ENCODE measurements at regions not wholly inside any gene's neighbourhood (a gene's known extent, or its start where the extent isn't known, plus 50 kb on each side); places are given as distances from the start of the nearest gene placed in this dataset.

DNA sequence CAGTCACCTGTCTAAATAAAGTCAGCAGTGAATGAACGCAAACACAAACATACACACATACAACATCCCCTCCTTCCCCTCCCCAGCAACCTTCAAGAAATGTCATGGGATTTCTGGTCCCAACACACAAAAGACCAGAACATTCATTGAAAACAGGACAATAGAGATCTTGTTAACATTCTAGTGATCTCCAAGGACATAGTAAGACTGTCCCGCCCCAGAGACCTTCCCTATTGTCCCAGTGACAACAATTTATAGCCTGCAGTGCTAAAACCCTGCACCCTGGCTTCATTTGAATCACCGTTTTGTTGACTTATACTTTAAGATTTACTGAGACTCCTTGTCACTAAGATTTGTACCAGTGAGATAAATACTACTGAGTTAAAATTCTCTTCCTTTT, 143.9 kb upstream of the NOX3 start (continued):
- TF ChIP-seq, protein P1, sequence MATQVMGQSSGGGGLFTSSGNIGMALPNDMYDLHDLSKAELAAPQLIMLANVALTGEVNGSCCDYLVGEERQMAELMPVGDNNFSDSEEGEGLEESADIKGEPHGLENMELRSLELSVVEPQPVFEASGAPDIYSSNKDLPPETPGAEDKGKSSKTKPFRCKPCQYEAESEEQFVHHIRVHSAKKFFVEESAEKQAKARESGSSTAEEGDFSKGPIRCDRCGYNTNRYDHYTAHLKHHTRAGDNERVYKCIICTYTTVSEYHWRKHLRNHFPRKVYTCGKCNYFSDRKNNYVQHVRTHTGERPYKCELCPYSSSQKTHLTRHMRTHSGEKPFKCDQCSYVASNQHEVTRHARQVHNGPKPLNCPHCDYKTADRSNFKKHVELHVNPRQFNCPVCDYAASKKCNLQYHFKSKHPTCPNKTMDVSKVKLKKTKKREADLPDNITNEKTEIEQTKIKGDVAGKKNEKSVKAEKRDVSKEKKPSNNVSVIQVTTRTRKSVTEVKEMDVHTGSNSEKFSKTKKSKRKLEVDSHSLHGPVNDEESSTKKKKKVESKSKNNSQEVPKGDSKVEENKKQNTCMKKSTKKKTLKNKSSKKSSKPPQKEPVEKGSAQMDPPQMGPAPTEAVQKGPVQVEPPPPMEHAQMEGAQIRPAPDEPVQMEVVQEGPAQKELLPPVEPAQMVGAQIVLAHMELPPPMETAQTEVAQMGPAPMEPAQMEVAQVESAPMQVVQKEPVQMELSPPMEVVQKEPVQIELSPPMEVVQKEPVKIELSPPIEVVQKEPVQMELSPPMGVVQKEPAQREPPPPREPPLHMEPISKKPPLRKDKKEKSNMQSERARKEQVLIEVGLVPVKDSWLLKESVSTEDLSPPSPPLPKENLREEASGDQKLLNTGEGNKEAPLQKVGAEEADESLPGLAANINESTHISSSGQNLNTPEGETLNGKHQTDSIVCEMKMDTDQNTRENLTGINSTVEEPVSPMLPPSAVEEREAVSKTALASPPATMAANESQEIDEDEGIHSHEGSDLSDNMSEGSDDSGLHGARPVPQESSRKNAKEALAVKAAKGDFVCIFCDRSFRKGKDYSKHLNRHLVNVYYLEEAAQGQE (IDR thresholded peaks at IDR 0.05; ENCODE audit: unreplicated experiment), result no peak
- no peak for TF ChIP-seq ZNF114 (CRISPR knock-in tag; IDR thresholded peaks at IDR 0.05)
- TF ChIP-seq NANOG (IDR thresholded peaks at IDR 0.05; ENCODE audit: borderline replicate concordance), result no peak

DNA sequence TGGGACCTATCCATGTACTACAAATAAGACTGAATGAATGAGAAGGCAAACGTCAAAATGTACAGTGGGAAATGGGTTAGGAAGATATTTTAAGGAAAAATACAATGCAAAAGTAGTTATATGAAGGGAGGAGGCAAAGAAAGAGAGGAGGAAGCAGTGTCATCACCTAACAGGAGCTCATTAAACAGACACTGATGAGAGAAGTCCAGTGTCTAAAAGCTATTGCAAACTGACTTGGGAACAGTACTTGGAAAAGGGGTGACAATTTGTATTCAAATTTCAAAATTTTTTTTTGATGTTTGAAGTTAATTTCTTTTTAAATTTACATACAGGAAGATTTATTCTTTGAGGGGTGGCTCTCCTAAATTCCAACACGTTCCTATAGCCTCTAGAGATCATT, 143.5 kb upstream of the NOX3 start:
- no peak overlapping the region; the same call in 1 of the 2 replicates for H3K27ac Mint-ChIP-seq
- ATAC-seq (no peak), DNase-seq (ENCODE audit: low spot score) (no peak)
- no peaks in the 10 kb centered on the region for H3K27me3 ChIP-seq (ENCODE audit: insufficient read depth)
- no peaks in the 10 kb centered on the region for H3K9me2 ChIP-seq (ENCODE audit: insufficient read depth)
- H3K36me3 Mint-ChIP-seq (ENCODE audit: low read depth), result no peaks in the 10 kb centered on the region
- H3K27ac ChIP-seq (ENCODE audit: low read depth), result no peak overlapping the region
- no peaks in the 10 kb centered on the region for H4K20me1 ChIP-seq (replicated peaks; ENCODE audit: insufficient read depth)
- H3K4me3 ChIP-seq, result no peak overlapping the region
- peaks cover 4% of the 10 kb centered on the region; the same call in 1 of the 3 replicates for H3K4me1 Mint-ChIP-seq
- H3F3A ChIP-seq (replicated peaks; ENCODE audit: low read depth), result no peaks in the 10 kb centered on the region
- H3K4me1 ChIP-seq (ENCODE audit: insufficient read depth), result no peaks in the 10 kb centered on the region
- no peak overlapping the region for H3K4me3 Mint-ChIP-seq
- H3K79me2 ChIP-seq (replicated peaks; ENCODE audit: insufficient read depth), result no peaks in the 10 kb centered on the region
- TF ChIP-seq, protein P2, sequence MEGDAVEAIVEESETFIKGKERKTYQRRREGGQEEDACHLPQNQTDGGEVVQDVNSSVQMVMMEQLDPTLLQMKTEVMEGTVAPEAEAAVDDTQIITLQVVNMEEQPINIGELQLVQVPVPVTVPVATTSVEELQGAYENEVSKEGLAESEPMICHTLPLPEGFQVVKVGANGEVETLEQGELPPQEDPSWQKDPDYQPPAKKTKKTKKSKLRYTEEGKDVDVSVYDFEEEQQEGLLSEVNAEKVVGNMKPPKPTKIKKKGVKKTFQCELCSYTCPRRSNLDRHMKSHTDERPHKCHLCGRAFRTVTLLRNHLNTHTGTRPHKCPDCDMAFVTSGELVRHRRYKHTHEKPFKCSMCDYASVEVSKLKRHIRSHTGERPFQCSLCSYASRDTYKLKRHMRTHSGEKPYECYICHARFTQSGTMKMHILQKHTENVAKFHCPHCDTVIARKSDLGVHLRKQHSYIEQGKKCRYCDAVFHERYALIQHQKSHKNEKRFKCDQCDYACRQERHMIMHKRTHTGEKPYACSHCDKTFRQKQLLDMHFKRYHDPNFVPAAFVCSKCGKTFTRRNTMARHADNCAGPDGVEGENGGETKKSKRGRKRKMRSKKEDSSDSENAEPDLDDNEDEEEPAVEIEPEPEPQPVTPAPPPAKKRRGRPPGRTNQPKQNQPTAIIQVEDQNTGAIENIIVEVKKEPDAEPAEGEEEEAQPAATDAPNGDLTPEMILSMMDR (conservative IDR thresholded peaks at IDR 0.05; ENCODE audit: low read depth in 2 of 2), result no peak
- TF ChIP-seq, protein P1 (IDR thresholded peaks at IDR 0.05; ENCODE audit: unreplicated experiment), result no peak
- no peak for TF ChIP-seq JUNB (IDR thresholded peaks at IDR 0.05; ENCODE audit: unreplicated experiment)
- TF ChIP-seq, protein P3, sequence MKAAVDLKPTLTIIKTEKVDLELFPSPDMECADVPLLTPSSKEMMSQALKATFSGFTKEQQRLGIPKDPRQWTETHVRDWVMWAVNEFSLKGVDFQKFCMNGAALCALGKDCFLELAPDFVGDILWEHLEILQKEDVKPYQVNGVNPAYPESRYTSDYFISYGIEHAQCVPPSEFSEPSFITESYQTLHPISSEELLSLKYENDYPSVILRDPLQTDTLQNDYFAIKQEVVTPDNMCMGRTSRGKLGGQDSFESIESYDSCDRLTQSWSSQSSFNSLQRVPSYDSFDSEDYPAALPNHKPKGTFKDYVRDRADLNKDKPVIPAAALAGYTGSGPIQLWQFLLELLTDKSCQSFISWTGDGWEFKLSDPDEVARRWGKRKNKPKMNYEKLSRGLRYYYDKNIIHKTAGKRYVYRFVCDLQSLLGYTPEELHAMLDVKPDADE (IDR thresholded peaks at IDR 0.05), result no peak
- TF ChIP-seq POLR2AphosphoS5 (IDR thresholded peaks at IDR 0.05; ENCODE audit: low read depth), result no peak
- H3K9me3 Mint-ChIP-seq, result no peaks in the 10 kb centered on the region
- H3K36me3 ChIP-seq (ENCODE audit: insufficient read depth), result no peaks in the 10 kb centered on the region
- no peak overlapping the region for H3K4me2 ChIP-seq
- no peak overlapping the region for H2AFZ ChIP-seq
- H3K27me3 Mint-ChIP-seq (ENCODE audit: insufficient read depth, low read depth, poor library complexity), result no peaks in the 10 kb centered on the region

Measured in GM23338 (cell line).